ENCODE measurements at regions not wholly inside any gene's neighbourhood (a gene's known extent, or its start where the extent isn't known, plus 50 kb on each side); places are given as distances from the start of the nearest gene placed in this dataset.

DNA sequence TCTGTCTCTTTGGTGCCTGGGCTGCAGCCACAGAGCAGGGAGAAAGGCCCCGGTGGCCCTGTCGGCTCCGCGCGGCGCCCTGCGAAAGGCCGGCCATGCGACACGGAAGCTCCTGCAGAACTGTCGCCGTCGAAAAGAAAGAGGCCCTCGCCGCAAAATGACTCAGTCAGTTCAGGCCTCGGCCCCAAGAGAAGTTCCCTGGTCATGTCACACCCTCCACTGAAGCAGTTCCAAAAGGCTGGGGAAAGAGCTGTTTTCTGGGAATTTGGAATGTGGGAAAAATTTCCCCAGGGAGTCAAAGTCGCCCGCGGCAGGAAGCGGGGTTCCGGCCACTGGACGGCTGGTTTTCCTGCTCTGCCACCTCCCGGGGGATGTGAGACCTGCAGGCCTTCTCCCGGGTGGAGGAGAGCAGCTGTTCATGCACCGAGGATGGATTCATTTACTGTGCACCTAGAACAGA lies 115.8 kb upstream of the ZNF678 start:
- TF ChIP-seq TCF12 (IDR thresholded peaks at IDR 0.05) (no peak), FOSL2 (IDR thresholded peaks at IDR 0.05; ENCODE audit: borderline replicate concordance, low read depth) (no peak), MXI1 (IDR thresholded peaks at IDR 0.05; ENCODE audit: low read depth, low read length) (no peak)
